BLaER1 (cell line): ENCODE measurements at regions not wholly inside any gene's neighbourhood (a gene's known extent, or its start where the extent isn't known, plus 50 kb on each side); places are given as distances from the start of the nearest gene placed in this dataset.

ENCODE experiments used
- H3K27ac ChIP-seq: shearing (Covaris generic); formaldehyde crosslinking; 2 replicates; pipeline ENCODE4 v1.8.1; 2022
- H3K27me3 ChIP-seq: shearing (Covaris generic); formaldehyde crosslinking; 2 replicates; pipeline ENCODE4 v1.8.1; 2022
- H3K36me3 ChIP-seq: shearing (Covaris generic); formaldehyde crosslinking; 2 replicates; pipeline ENCODE4 v1.8.1; 2022
- H3K4me1 ChIP-seq: shearing (Covaris generic); formaldehyde crosslinking; 2 replicates; pipeline ENCODE4 v1.8.1; 2022
- H3K4me2 ChIP-seq: shearing (Covaris generic); formaldehyde crosslinking; 2 replicates; pipeline ENCODE4 v1.8.1; 2022
- H3K4me3 ChIP-seq: shearing (Covaris generic); formaldehyde crosslinking; 2 replicates; pipeline ENCODE4 v1.8.1; 2022
- H3K9ac ChIP-seq: shearing (Covaris generic); formaldehyde crosslinking; 2 replicates; pipeline ENCODE4 v1.8.1; 2022
- H3K9me3 ChIP-seq: shearing (Covaris generic); formaldehyde crosslinking; 2 replicates; pipeline ENCODE4 v1.8.1; 2022
- H4K20me1 ChIP-seq: shearing (Covaris generic); formaldehyde crosslinking; 2 replicates; pipeline ENCODE4 v1.8.1; 2022
- Cebpa-rat ChIP-seq: shearing (Covaris generic); IDR thresholded peaks from 2 replicates; pipeline ENCODE4 v1.8.1; 2022

DNA sequence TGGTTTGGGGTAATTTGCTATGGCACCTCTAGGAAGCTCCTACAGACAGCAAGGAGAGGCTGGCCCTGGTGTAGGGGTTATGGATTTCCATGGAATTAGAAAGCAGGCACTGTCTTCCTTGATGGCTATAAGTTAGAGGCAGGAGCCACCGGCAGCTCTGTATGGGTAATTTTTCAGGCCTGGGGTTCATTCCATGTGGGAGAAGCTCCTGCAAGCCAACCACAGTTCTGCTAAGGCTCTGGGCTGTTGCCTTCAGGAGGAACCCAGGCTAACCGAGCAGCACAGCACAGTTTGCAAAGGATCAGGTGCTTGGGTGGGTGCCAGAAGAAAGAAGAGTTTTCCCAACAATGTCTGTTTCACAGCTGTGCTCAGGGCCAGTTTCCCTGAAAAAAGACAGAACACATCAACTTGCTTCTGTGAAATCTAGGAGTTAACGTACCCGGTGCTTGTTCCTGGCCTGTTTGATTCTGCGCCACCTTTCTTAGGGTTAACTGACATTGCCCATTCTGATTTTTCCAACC is 162.8 kb upstream of the MYLIP start:
- Histone ChIP-seq H3K4me3 (no peak overlapping the region), H4K20me1 (no peaks in the 10 kb centered on the region), H3K4me2 (no peak overlapping the region), H3K27me3 (no peaks in the 10 kb centered on the region), H3K9me3 (0 out of 2 replicates have a peak, but pooled peaks cover 2% of the 10 kb centered on the region), H3K4me1 (peaks cover 9% of the 10 kb centered on the region; the same call in 1 of the 2 replicates), H3K9ac (no peak overlapping the region), H3K36me3 (no peaks in the 10 kb centered on the region), H3K27ac (no peak overlapping the region)
- TF ChIP-seq Cebpa-rat: no peak

DNA sequence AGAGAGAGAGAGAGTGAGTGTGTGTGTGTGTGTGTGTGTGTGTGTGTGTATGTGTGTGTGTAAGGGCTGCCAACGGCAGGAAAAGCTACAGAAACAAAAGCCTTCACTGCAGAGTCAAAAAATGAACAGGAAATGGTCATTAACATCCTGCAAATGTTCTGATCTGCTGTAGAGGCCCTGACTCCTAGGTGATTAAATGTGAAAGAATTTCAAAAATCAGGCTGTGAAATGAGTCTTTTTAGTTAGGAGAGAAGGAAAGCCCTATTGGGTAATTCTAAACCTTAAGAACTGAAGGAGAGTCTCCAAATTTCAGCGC is 166.5 kb upstream of the MYLIP start:
- Histone ChIP-seq H4K20me1 (no peaks in the 10 kb centered on the region), H3K27me3 (no peaks in the 10 kb centered on the region), H3K4me3 (no peak overlapping the region), H3K9me3 (0 out of 2 replicates have a peak, but pooled peaks cover 16% of the 10 kb centered on the region), H3K36me3 (no peaks in the 10 kb centered on the region), H3K27ac (no peak overlapping the region), H3K9ac (no peak overlapping the region), H3K4me2 (peak overlapping the region; percentile 30; the same call in 1 of the 2 replicates), H3K4me1 (peaks cover 9% of the 10 kb centered on the region; the same call in 1 of the 2 replicates)
- no peak for TF ChIP-seq Cebpa-rat

DNA sequence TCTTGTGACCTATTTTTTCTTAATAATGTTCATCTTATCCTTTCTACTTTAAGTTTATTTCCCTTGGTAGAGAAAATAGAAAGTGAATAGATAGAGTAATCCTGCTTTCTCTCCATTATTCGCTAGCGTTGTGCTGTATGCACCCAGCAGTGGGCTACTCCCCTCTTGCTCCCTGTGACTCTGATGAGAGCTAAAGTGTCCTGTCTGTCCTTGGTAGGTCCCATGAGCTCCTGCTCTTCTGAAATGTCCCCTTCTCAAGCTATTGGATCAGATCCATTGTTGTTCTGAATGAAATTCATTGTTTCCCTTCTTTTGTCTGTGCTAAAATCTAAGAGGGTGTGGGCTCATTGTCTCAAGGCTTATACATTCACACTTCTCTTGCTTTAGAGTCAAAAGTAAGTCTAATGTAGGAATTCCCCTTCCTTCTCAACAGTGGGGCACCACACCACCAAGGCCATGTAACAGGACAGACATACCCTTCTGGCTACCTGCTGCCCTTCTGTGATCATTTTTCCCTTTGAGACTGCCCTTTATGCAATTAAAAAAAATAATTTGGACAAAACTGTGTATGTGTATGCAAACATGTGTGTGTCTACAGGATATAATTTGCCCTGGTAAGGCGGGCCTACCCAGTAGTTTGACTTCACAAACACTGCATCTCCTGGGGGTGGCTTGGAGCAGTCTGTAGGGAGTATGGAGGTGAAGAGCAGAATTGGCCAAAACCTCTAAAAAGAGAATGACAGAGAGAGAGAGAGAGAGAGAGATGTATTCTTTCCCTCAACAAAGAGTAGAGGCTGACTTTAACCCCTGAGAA is 167.0 kb upstream of the MYLIP start:
- Histone ChIP-seq H3K4me2 (peak overlapping the region; percentile 30; the same call in 1 of the 2 replicates), H3K9me3 (0 out of 2 replicates have a peak, but pooled peaks cover 16% of the 10 kb centered on the region), H3K27me3 (no peaks in the 10 kb centered on the region), H3K9ac (no peak overlapping the region), H4K20me1 (no peaks in the 10 kb centered on the region), H3K4me3 (no peak overlapping the region), H3K36me3 (no peaks in the 10 kb centered on the region), H3K4me1 (peaks cover 9% of the 10 kb centered on the region; the same call in 1 of the 2 replicates), H3K27ac (no peak overlapping the region)
- TF ChIP-seq Cebpa-rat: no peak

DNA sequence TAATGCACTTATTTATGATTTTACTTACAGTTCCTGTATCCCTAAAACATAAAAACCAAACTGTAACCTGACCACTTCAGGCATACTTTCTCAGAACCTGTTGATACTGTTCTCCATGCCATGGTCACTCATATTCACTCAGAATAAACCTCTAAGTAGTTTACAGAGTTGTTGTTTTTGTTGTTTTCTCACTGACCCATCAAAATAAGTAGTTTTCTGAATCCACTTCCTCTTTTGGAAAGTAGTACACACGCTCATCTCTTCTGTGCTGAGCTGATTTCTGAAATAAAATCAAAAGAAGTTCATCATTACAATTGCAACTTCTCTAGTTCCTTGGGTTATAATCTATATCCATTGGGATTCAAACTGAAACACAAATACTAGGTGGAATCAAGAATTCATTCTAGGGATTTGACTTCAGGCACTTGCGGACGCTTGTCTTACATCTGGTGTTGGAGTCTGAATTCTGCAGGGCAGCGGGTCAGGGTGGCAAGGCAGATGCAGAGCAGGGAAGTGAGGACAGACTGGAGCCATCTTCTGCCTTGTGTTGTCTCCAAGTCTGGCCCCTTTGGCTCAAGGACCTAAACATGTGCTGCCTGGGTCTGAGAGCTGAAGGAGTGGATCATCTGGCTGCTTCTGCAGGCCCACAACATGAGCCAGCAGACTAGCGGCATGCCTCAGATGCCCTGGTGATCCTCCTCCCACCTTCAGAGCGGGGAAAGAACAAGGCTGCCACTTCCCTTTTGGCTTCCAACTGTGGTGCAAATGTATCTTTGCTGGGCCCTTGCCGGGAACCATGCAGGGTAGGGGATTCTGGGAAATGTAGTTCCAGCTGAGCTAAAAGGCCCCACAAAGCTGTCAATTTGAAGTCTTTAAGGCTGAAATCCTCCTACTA is 167.9 kb upstream of the MYLIP start:
- Histone ChIP-seq H3K9me3 (0 out of 2 replicates have a peak, but pooled peaks cover 16% of the 10 kb centered on the region), H3K9ac (no peak overlapping the region), H3K4me2 (no peak overlapping the region), H3K27ac (no peak overlapping the region), H4K20me1 (no peaks in the 10 kb centered on the region), H3K36me3 (no peaks in the 10 kb centered on the region), H3K27me3 (no peaks in the 10 kb centered on the region), H3K4me1 (peaks cover 14% of the 10 kb centered on the region; the same call in 1 of the 2 replicates), H3K4me3 (no peak overlapping the region)
- no peak for TF ChIP-seq Cebpa-rat

DNA sequence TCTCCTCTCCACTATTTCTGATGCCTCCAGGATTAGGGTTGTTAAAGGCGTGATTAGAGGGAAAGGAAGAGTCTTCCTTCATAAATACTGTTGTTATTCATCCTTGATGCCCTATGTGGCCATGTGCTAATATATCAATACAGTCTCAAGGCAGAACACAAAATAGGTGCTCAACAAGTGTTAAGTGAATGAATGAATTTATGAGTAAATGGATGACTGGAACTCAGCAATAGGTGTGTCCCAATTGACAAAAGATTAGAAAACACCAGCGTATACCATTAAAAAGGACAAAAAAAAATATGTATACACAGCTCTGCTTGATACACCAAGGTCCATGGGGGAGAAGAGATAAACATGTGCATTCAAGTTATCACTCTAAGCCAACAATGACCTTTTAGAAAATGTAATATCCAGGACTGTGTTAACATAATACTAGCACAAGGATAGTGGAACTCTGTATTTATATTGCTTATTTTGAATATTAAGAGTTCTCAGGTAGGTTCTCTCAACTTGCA is 171.2 kb upstream of the MYLIP start:
- H3K4me3 ChIP-seq: no peak overlapping the region
- 0 out of 2 replicates have a peak, but pooled peaks cover 16% of the 10 kb centered on the region for H3K9me3 ChIP-seq
- no peaks in the 10 kb centered on the region for H3K36me3 ChIP-seq
- H3K4me1 ChIP-seq: peaks cover 32% of the 10 kb centered on the region
- H3K27me3 ChIP-seq: no peaks in the 10 kb centered on the region
- TF ChIP-seq Cebpa-rat: no peak
- H4K20me1 ChIP-seq: no peaks in the 10 kb centered on the region
- no peak overlapping the region for H3K9ac ChIP-seq
- no peak overlapping the region for H3K27ac ChIP-seq
- H3K4me2 ChIP-seq: no peak overlapping the region

DNA sequence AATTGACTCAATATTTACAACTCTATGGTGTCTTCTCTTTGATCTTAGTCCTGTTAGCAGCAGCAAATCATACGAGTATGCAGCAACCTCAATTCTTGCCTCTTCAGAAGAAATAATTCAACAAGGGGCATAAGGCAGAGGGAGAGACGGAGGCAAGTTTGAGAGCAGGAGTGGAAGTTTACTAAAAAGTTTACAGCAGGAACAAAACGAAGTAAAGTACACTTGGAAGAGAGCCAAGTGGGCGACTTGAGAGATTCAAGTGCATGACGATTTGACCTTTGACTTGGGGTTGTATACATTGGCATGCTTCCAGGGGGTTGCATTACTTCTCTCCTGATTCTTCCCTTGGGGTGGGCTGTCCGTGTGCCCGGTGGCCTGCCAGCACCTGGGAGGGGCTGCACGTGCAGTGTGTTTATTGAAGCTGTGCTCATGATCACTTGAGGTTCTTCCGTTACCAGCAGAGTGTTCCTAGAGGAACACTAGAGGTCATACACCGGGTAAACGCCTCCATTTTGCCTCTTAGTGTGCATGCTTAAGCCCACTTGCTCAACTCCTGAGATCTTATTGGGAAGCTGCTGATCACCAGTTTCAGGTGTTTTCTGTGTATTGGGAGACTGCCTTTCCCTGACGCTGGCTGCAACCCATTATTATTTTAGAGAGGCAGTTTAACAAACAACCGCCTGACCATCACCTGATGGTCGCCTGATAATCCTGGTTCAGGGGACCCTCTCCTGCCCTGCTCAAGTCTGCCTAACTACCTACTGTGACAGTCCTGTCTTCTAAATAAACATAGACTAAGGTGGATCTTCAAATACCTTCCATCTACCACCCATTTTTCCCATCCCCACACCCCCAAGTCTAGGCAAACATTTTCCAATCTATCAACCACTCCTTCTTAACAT is 172.4 kb upstream of the MYLIP start:
- no peaks in the 10 kb centered on the region for H4K20me1 ChIP-seq
- H3K9me3 ChIP-seq: 0 out of 2 replicates have a peak, but pooled peaks cover 16% of the 10 kb centered on the region
- H3K27ac ChIP-seq: no peak overlapping the region
- no peaks in the 10 kb centered on the region for H3K36me3 ChIP-seq
- H3K9ac ChIP-seq: no peak overlapping the region
- no peaks in the 10 kb centered on the region for H3K27me3 ChIP-seq
- peaks cover 32% of the 10 kb centered on the region for H3K4me1 ChIP-seq
- H3K4me3 ChIP-seq: no peak overlapping the region
- TF ChIP-seq Cebpa-rat: no peak
- no peak overlapping the region; the same call in 1 of the 2 replicates for H3K4me2 ChIP-seq

DNA sequence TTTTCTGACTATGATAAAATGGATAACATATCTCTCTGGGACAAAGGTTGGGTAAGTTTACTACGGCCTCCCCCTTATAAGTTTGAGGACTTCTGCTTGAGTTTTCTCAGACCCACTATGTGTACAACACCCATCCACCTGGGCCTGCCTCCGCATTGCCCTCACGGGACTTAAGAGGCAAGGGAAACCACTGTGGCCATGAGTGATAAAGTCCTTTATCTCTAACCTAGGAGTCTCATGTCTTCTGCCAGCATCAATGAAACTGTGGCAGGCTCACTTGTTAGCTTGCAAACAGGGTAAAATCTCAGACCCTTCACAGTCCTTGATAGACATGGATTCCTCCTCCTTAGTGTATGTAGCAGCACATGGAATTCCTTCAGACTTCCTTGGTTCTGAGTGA is 173.4 kb upstream of the MYLIP start:
- Histone ChIP-seq H3K9ac (no peak overlapping the region), H3K4me2 (no peak overlapping the region), H4K20me1 (no peaks in the 10 kb centered on the region), H3K27me3 (no peaks in the 10 kb centered on the region), H3K36me3 (no peaks in the 10 kb centered on the region), H3K4me3 (no peak overlapping the region), H3K9me3 (0 out of 2 replicates have a peak, but pooled peaks cover 12% of the 10 kb centered on the region), H3K27ac (no peak overlapping the region), H3K4me1 (peaks cover 40% of the 10 kb centered on the region)
- TF ChIP-seq Cebpa-rat: no peak

DNA sequence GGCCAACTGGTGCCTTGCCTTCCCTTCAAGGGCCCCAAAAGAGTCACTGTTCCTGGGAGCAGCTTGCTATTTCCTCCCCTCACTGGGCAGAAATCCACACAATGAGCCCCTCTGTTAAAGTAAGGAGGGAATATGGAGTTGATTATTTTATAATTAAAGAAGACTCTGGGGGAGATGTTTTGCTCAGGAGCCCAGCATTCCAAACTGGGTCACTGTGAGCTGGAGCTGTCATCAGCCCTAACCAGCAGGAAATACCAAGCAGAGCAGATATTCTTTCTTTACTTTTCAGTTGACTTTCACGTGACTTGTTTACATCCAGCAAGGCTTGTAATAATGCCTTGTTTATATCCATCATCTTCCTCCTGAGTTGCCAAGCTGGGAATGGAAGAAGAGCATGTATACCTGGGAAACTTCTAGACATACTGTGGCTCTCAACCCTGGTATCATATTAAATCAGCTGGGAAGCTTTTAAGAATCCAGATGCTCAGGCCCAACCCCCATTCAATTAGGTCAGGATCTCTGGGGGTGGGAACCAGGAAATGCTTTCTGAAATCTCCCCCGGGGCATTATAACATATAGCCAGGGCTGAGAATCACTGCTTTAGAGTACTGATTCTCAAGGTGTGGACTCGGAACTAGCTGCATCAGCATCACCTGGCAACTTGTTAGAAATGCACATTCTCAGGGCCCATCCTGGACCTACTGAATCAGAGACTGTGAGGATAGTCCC is 175.6 kb upstream of the MYLIP start:
- H3K4me1 ChIP-seq: peaks cover 40% of the 10 kb centered on the region
- no peaks in the 10 kb centered on the region for H3K27me3 ChIP-seq
- no peak overlapping the region for H3K9ac ChIP-seq
- H4K20me1 ChIP-seq: no peaks in the 10 kb centered on the region
- no peak for TF ChIP-seq Cebpa-rat
- no peaks in the 10 kb centered on the region for H3K9me3 ChIP-seq
- H3K27ac ChIP-seq: 0 out of 2 replicates have a peak overlapping the region, but pooled peaks have one; percentile 7
- H3K36me3 ChIP-seq: no peaks in the 10 kb centered on the region
- H3K4me2 ChIP-seq: peak overlapping the region; percentile 68
- H3K4me3 ChIP-seq: no peak overlapping the region
